KBM-7 (cell line): ENCODE measurements at regions not wholly inside any gene's neighbourhood (a gene's known extent, or its start where the extent isn't known, plus 50 kb on each side); places are given as distances from the start of the nearest gene placed in this dataset.
A peak's percentile ranks its signal among the peaks of the same experiment; 100 is the strongest.
"Not testable (repeated sequence)": the region's sequence is repeated elsewhere in the genome, so short reads cannot be mapped to it uniquely, and the experiment has no call there.

ENCODE experiments used
- DNase-seq: peaks from one replicate; pipeline ENCODE4 v3.0.0-alpha.2; 2015
- in situ Hi-C: fragments of 300-500 bp; cut with MboI; formaldehyde crosslinking; loops from 2 replicates; pipeline ENCODE4 v1.14.3; 2020; ENCODE audit warnings: low sequenced_read_pairs, low pct_unique_long_range_greater_than_20kb, mixed read lengths

DNA sequence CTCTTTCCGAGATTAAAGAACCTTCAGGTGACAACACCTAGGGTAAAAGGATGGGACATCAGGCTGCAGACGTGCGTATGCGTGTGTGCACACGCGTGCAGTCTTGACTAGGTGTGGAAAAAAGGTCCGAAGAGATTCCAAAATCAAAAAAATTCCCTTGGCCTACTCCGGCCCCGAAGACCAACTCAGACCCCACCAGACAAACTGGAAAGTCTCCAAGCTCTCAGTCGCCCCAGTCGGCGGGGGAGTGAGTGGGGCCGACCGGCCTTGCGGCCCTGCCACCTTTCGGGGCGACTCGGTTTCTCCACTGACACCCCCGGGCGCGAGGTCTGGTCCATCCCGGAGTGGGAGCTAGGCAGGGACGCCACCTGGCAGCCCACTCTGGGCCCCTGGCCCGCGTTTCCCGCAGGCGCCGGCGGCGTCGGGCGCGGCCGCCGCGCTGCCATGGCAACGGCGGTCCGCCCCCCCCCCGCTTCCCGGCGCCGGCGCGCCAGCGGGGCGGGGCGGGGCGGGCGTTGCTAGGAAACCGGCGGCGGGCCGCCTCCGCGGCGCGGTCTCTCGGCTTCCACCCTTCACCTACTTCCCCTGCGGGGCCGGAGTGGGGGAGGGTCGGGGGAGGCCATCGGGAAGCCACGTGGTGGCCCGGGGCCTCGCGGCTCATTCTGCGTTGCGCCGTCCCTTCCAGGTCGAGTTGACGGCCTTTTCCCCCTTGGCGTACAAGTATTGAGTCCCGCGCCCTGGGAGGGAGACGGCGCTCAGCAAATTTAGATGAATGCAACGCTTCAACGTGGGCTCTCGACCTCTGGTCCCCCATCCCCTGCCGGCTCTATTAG is 253.1 kb downstream of the EFCAB11 start:
- peak; percentile 57 for DNase-seq

DNA sequence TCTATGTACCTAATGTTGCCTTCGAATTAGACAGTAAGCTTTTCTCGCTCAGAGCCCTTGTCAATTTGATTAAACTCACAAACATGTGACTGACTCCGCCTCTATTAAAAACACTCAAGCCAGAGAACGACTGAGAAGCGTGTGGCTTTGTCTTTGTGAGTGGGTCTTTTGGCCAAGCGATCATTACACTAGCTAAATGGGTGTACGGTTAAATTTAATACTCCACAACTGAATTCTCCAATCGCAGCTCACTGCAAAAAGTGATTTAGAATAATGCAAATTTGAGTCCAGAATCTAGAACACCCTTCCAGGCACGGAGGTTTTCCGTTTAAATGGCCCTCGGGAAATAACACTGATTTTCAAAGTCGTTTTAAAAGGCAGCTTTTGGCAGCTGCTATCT is 253.7 kb downstream of the EFCAB11 start:
- DNase-seq, result no peak
- in situ Hi-C loops, result no loop called here

More for the DNA sequence above, 253.1 kb downstream of the EFCAB11 start:
- in situ Hi-C loops, result no loop called here

GRCh38 chr14:89699071-89699470 is 255.5 kb downstream of the EFCAB11 start:
- in situ Hi-C loops, result no loop called here
- DNase-seq, result no peak

DNA sequence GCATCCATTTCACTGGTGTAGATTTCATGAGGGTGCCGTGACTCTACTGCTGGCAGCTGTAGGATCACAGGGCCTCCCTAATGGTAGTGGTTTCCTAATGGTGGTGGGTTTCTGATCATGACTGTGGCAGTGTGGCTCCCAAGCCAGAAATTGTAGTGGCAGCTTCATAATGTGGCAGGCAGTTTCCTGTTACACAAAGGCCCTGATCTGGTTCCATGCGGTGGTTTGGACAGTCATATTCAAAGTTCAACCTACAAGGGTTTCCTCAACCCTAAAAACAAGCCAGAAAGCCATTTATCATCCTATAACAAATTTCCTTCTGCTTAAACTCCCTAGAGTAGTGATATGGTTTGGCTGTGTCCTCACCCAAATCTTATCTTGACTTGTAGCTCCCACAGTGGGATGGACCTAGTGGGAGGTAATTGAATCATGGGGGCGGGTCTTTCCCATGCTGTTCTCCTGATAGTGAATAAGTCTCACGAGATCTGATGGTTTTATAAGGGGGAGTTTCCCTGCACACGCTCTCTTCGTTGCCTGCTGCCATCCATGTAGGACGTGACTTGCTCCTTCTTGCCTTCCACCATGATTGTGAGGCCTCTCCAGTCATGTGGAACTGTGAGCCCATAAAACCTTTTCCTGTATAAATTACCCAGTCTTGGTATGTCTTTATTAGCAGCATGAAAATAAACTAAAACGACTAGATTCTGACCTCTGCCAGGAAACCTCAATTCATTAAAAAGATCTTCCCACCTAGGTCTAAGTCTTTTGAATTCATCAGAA is 257.1 kb downstream of the EFCAB11 start:
- in situ Hi-C loops, result no loop called here
- no peak for DNase-seq

DNA sequence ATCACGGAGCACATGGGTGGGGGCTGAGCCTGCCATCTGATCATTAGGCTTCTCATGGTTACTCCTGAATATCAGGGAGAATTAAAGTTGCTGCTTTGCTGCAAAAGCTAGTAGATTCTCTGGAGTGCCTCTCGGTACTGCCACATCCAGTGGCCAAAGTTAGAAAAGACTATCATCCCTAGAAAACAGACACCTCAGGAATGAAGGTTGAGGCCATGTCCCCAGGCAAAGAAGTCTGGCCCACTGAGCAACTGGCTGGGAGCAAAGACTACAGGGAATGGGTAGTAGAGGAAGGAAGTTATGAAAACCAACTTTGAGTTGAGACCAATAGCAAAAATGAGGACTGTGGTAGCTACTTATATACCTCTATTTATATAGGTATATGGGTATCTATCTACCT is 258.7 kb downstream of the EFCAB11 start:
- no peak for DNase-seq
- in situ Hi-C loops, result no loop called here

DNA sequence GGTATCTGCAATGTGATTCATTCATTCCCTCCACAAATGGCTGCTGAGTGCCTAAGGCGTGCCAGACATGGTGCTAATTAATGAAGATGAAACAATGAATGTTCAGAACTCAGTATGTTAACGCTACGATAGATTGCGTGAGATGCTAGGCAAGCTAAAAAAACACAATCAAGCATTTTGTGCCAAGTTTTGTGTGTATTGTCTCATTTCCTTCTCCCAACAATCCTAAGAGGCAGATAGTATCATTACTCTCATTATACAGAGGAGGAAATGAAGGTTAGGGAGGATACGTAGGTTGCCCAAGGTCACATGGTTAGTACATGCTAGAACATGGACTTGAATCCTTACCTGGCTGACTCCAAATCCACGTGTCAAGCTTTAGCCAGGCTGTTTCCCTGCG is 264.4 kb downstream of the EFCAB11 start:
- in situ Hi-C loops, result no loop called here
- no peak for DNase-seq

- in situ Hi-C loops, DNase-seq: not testable (repeated sequence)
These were observed 264.8 kb downstream of the EFCAB11 start for GRCh38 chr14:89689711-89690110.

DNA sequence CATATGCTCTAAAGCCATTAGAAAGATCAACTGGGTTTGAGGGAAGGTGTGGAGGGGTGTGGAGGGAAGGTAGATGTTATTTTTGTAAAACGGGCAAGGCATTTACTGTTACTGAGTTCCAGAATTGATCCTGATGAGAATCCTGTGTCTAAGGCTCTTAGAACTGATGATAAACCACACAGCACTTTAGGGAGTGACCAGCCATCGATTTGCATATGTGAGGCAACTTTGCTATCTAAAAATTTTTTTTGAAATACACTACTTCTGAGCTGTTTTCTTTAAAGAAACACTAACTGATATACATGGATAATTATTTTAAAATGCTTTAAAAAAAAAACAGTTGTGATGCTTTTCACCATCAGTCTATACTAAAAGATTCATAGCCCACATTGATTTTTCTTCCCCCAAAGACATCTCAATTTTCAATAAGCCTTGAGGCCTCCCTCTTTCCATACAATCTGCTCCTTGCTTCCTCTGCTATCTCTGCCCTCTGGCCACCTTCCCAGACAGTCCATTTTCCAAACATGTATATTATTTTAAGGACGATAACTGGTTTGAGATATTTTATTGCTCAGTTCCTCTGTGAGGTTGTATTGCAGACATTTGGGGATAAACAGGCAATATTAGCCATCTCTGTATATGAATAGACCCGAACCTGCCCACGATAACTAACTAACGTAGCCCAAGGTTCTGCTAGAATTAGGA is 265.9 kb downstream of the EFCAB11 start:
- in situ Hi-C loops, result no loop called here
- no peak for DNase-seq

DNA sequence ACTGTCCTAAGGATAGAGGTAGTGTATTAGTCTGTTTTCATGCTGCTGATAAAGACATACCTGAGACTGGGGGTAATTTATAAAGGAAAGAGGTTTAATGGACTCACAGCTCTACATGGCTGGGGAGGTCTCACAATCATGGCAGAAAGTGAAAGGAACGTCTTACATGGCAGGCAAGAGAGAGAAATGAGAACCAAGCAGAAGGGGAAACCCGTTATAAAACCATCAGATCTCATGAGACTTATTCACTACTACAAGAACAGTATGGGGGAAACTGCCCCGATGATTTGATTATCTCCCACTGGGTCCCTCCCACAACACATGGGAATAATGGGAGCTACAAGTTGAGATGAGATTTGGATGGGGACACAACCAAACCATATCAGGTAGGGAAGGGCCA is 267.4 kb downstream of the EFCAB11 start:
- DNase-seq, in situ Hi-C loops: not testable (repeated sequence)

DNA sequence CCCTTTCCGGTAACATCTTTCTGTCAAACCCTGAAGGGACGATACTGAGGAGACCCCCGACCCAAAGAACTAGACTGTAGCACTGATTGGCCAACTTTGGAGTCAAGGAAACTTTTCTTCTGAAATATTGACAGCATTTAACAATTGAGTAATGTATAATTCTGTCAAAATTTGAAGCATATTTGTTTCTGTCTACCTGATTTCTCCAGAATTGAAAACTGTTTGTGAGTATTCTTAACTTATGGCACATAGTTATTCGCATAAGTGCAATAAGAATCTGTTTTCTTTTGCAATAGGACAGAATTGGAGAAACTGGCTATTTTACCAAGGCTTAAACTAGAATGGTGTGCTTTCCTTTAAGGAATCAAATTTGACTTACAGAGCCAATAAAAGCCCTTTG is 267.1 kb upstream of the FOXN3 start:
- in situ Hi-C loops, result no loop called here
- DNase-seq, result no peak

GRCh38 chr14:89681086-89682018 is 264.3 kb upstream of the FOXN3 start:
- in situ Hi-C loops, result no loop called here
- peak; percentile 64 for DNase-seq

DNA sequence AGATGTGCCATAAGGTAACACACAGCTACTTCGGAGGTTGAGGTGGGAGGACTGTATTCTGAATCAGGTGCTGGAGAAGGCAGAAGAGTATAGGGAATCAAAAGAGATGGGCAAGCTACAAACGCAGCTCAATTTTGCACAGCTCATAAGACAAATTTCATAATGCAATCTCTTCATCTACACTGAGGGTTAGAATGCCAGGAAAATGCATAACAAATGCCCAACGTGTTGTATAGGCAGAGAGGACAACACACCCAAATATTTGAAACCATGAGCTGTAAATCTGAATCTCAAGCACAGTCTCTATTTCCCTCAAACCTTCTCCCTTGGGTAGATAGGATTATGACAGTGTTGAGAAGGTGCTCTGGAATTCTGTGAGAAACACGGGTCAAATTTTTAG is 263.1 kb upstream of the FOXN3 start:
- no peak for DNase-seq
- in situ Hi-C loops, result no loop called here

GRCh38 chr14:89678768-89679167 is 261.7 kb upstream of the FOXN3 start:
- in situ Hi-C loops, result no loop called here
- no peak for DNase-seq

GRCh38 chr14:89675590-89675989 is 258.6 kb upstream of the FOXN3 start:
- in situ Hi-C loops, result no loop called here
- DNase-seq, result no peak

- DNase-seq, result no peak
- in situ Hi-C loops, result no loop called here
These were observed 257.9 kb upstream of the FOXN3 start for GRCh38 chr14:89674936-89675335.

- in situ Hi-C loops, result no loop called here
- DNase-seq, result no peak
These were observed 257.2 kb upstream of the FOXN3 start for GRCh38 chr14:89674240-89674639.

GRCh38 chr14:89673512-89674225 is 256.6 kb upstream of the FOXN3 start:
- DNase-seq, result peak; percentile 20
- in situ Hi-C loops, result no loop called here
